H9 (cell line): ENCODE measurements at regions not wholly inside any gene's neighbourhood (a gene's known extent, or its start where the extent isn't known, plus 50 kb on each side); places are given as distances from the start of the nearest gene placed in this dataset.

Experiments
- DNase-seq: peaks from one replicate; pipeline ENCODE4 v3.0.0-alpha.2; 2017
- H2AFZ ChIP-seq: one replicate; pipeline ENCODE4 v1.6.1; 2013; ENCODE audit warnings: mild to moderate bottlenecking, low read length, control low read depth, moderate library complexity
- H2AK5ac ChIP-seq: 2 replicates; pipeline ENCODE4 v1.6.1; 2013; ENCODE audit warnings: low read length, control low read depth, mixed read lengths; ENCODE audit not compliant: insufficient read length
- H2BK120ac ChIP-seq: one replicate; pipeline ENCODE4 v1.6.1; 2013; ENCODE audit warnings: low read depth, mild to moderate bottlenecking, low read length, control low read depth, inconsistent platforms; ENCODE audit not compliant: poor library complexity, severe bottlenecking
- H2BK12ac ChIP-seq: 2 replicates; pipeline ENCODE4 v1.6.1; 2013; ENCODE audit warnings: low read length, control low read depth, mixed read lengths, low read depth; ENCODE audit not compliant: insufficient read length
- H2BK15ac ChIP-seq: 2 replicates; pipeline ENCODE4 v1.6.1; 2013; ENCODE audit warnings: low read depth, low read length, control low read depth
- H2BK20ac ChIP-seq: one replicate; pipeline ENCODE4 v1.6.1; 2013; ENCODE audit warnings: low read depth, mild to moderate bottlenecking, low read length, control low read depth, inconsistent platforms; ENCODE audit not compliant: poor library complexity, severe bottlenecking
- H2BK5ac ChIP-seq: 2 replicates; pipeline ENCODE4 v1.6.1; 2013; ENCODE audit warnings: low read length, control low read depth, mixed read lengths; ENCODE audit not compliant: insufficient read length
- H3K14ac ChIP-seq: 2 replicates; pipeline ENCODE4 v1.6.1; 2013; ENCODE audit warnings: low read length, control low read depth; ENCODE audit not compliant: insufficient read depth
- H3K18ac ChIP-seq: 2 replicates; pipeline ENCODE4 v1.6.1; 2013; ENCODE audit warnings: low read depth, mild to moderate bottlenecking, mixed read lengths, low read length, control low read depth; ENCODE audit not compliant: insufficient read length
- H3K23ac ChIP-seq: 2 replicates; pipeline ENCODE4 v1.6.1; 2013; ENCODE audit warnings: low read length, control low read depth, mixed read lengths, low read depth; ENCODE audit not compliant: insufficient read length
- H3K23me2 ChIP-seq: 2 replicates; pipeline ENCODE4 v1.6.1; 2013; ENCODE audit warnings: low read depth, mild to moderate bottlenecking, mixed read lengths, low read length, control low read depth; ENCODE audit not compliant: insufficient read length, poor library complexity, severe bottlenecking
- H3K27ac ChIP-seq: 2 replicates; pipeline ENCODE4 v1.5.1; 2013; ENCODE audit warnings: low read length, control low read depth, mixed read lengths, low read depth; ENCODE audit not compliant: insufficient read length
- H3K27me3 ChIP-seq: 2 replicates; pipeline ENCODE4 v1.6.1; 2013; ENCODE audit warnings: low read length, control low read depth, inconsistent platforms; ENCODE audit not compliant: insufficient read depth
- H3K4ac ChIP-seq: 2 replicates; pipeline ENCODE4 v1.6.1; 2013; ENCODE audit warnings: low read depth, mild to moderate bottlenecking, control low read depth, inconsistent platforms, low read length, moderate library complexity
- H3K4me1 ChIP-seq: 2 replicates; pipeline ENCODE4 v1.6.1; 2013; ENCODE audit warnings: low read length, control low read depth, inconsistent platforms; ENCODE audit not compliant: insufficient read depth
- H3K4me2 ChIP-seq: 2 replicates; pipeline ENCODE4 v1.6.1; 2013; ENCODE audit warnings: low read length, control low read depth, mixed read lengths; ENCODE audit not compliant: insufficient read length, insufficient read depth
- H3K56ac ChIP-seq: 2 replicates; pipeline ENCODE4 v1.6.1; 2013; ENCODE audit warnings: low read depth, mild to moderate bottlenecking, mixed read lengths, low read length, control low read depth; ENCODE audit not compliant: insufficient read length
- H3K79me1 ChIP-seq: 2 replicates; pipeline ENCODE4 v1.6.1; 2013; ENCODE audit warnings: low read depth, mild to moderate bottlenecking, moderate library complexity, low read length, control low read depth, inconsistent platforms; ENCODE audit not compliant: insufficient read depth, poor library complexity, severe bottlenecking
- H3K79me2 ChIP-seq: 2 replicates; pipeline ENCODE4 v1.6.1; 2013; ENCODE audit warnings: low read length, control low read depth, inconsistent platforms; ENCODE audit not compliant: insufficient read depth
- H3K9ac ChIP-seq: 2 replicates; pipeline ENCODE4 v1.6.1; 2013; ENCODE audit warnings: low read length, control low read depth, mixed read lengths; ENCODE audit not compliant: insufficient read length; ENCODE audit errors: extremely low read depth
- H3K9me3 ChIP-seq: one replicate; pipeline ENCODE4 v1.6.1; 2013; ENCODE audit warnings: low read depth, low read length, inconsistent platforms; ENCODE audit not compliant: control insufficient read depth
- H3T11ph ChIP-seq: one replicate; pipeline ENCODE4 v1.6.1; 2013; ENCODE audit warnings: mild to moderate bottlenecking, low read length, control low read depth, inconsistent platforms
- H4K20me1 ChIP-seq: one replicate; pipeline ENCODE4 v1.6.1; 2013; ENCODE audit not compliant: control insufficient read depth, insufficient read length, insufficient read depth
- H4K5ac ChIP-seq: 2 replicates; pipeline ENCODE4 v1.6.1; 2013; ENCODE audit warnings: low read depth, mild to moderate bottlenecking, mixed read lengths, low read length, control low read depth; ENCODE audit not compliant: insufficient read length
- H4K8ac ChIP-seq: replicated peaks from 2 replicates; pipeline ENCODE4 v1.6.1; 2013; ENCODE audit warnings: low read length, control low read depth, mixed read lengths, low read depth; ENCODE audit not compliant: insufficient read length
- H4K91ac ChIP-seq: 2 replicates; pipeline ENCODE4 v1.6.1; 2013; ENCODE audit warnings: low read depth, mild to moderate bottlenecking, moderate library complexity, mixed read lengths, low read length, control low read depth; ENCODE audit not compliant: insufficient read length
- H3K27ac Mint-ChIP-seq, 3 experiments: 2 replicates in 2 of 3; 3 replicates in 1 of 3; pipeline ENCODE4 v1.8.0; 2020 to 2021; ENCODE audit warnings: mixed read lengths in 3 of 3, mild to moderate bottlenecking in 1 of 3, moderate library complexity in 1 of 3
- H3K27me3 Mint-ChIP-seq: 2 replicates; pipeline ENCODE4 v1.8.0; 2021; ENCODE audit warnings: low read depth, mild to moderate bottlenecking, moderate library complexity, mixed read lengths
- H3K36me3 Mint-ChIP-seq, 3 experiments: 2 replicates in 2 of 3; 3 replicates in 1 of 3; pipeline ENCODE4 v1.8.0; 2020 to 2021; ENCODE audit warnings: low read depth in 3 of 3, mixed read lengths in 3 of 3; ENCODE audit not compliant: insufficient read depth in 1 of 3
- H3K4me1 Mint-ChIP-seq, 2 experiments: 2 replicates each; pipeline ENCODE4 v1.8.0; 2020; ENCODE audit warnings: mixed read lengths in 2 of 2
- H3K4me3 Mint-ChIP-seq, 2 experiments: 2 replicates in 1 of 2; 3 replicates in 1 of 2; pipeline ENCODE4 v1.8.0; 2020 to 2021; ENCODE audit warnings: mild to moderate bottlenecking in 2 of 2, mixed read lengths in 2 of 2, moderate library complexity in 1 of 2
- H3K9me3 Mint-ChIP-seq, 2 experiments: 2 replicates in 1 of 2; 3 replicates in 1 of 2; pipeline ENCODE4 v1.8.0; 2020; ENCODE audit warnings: mild to moderate bottlenecking in 2 of 2, mixed read lengths in 2 of 2, moderate library complexity in 1 of 2
- CTCF ChIP-seq: fragments of 200-600 bp; sonication (generic); conservative IDR thresholded peaks from 3 replicates; pipeline ENCODE4 v1.8.0; 2021; ENCODE audit warnings: antibody characterized with exemption, mild to moderate bottlenecking
- WGBS: extraction: QIAGEN DNeasy Blood & Tissue Kit; methylation state at CpG from one replicate; pipeline ENCODE4 v1.1.7; 2013; ENCODE audit warnings: missing lambda C conversion rate, low lambda C conversion rate, mixed read lengths; ENCODE audit not compliant: insufficient read length; ENCODE audit errors: extremely low coverage; 5-methylcytosine and 5-hydroxymethylcytosine counted together

- H3K4ac ChIP-seq = no peak overlapping the region
- H2BK12ac ChIP-seq = no peak overlapping the region
- H3K79me2 ChIP-seq = no peaks in the 10 kb centered on the region
- peaks cover 3 to 4% of the 10 kb centered on the region in 2 experiments; a peak in 2 of 4 replicates for H3K4me1 Mint-ChIP-seq
- no CpG with 5 or more reads among the region's 5 CpGs for WGBS
- H3K4me1 ChIP-seq = no peaks in the 10 kb centered on the region
- H3T11ph ChIP-seq = no peak overlapping the region
- H3K56ac ChIP-seq = no peak overlapping the region
- no peaks in the 10 kb centered on the region for H3K27me3 Mint-ChIP-seq
- no peak overlapping the region for H2BK120ac ChIP-seq
- no peak overlapping the region for H2AFZ ChIP-seq
- H4K20me1 ChIP-seq = no peaks in the 10 kb centered on the region
- H3K9me3 ChIP-seq = no peaks in the 10 kb centered on the region
- H3K23ac ChIP-seq = no peak overlapping the region
- H3K27ac ChIP-seq = no peak overlapping the region
- no peak overlapping the region for H3K9ac ChIP-seq
- no peak overlapping the region for H2AK5ac ChIP-seq
- H3K9me3 Mint-ChIP-seq = no peaks in the 10 kb centered on the region
- no peak overlapping the region for H3K4me2 ChIP-seq
- H3K18ac ChIP-seq = no peak overlapping the region
- H3K14ac ChIP-seq = no peak overlapping the region
- H3K23me2 ChIP-seq = no peaks in the 10 kb centered on the region
- H2BK15ac ChIP-seq = no peak overlapping the region
- DNase-seq = no peak
- H3K79me1 ChIP-seq = no peaks in the 10 kb centered on the region
- no peak overlapping the region for H2BK20ac ChIP-seq
- H3K27me3 ChIP-seq = no peaks in the 10 kb centered on the region
- H2BK5ac ChIP-seq = no peak overlapping the region
- H4K8ac ChIP-seq = no peak overlapping the region
- H3K27ac Mint-ChIP-seq = no peak overlapping the region
- TF ChIP-seq CTCF = no peak
- no peak overlapping the region for H4K5ac ChIP-seq
- no peaks in the 10 kb centered on the region; a peak in 1 of 7 replicates for H3K36me3 Mint-ChIP-seq
- no peak overlapping the region for H3K4me3 Mint-ChIP-seq
- H4K91ac ChIP-seq = no peak overlapping the region
These were observed 249.2 kb upstream of the PRDM1 start for GRCh38 chr6:105836889-105837288.
